Osteoblast (primary cell): ENCODE measurements at regions not wholly inside any gene's neighbourhood (a gene's known extent, or its start where the extent isn't known, plus 50 kb on each side); places are given as distances from the start of the nearest gene placed in this dataset.

Experiments
- DNase-seq: peaks from one replicate; pipeline ENCODE4 v3.0.0; 2011; ENCODE audit warnings: low spot score, mixed read lengths; ENCODE audit not compliant: insufficient read length; ENCODE audit errors: missing footprints
- H2AFZ ChIP-seq: 2 replicates; pipeline ENCODE4 v1.6.0; 2011; ENCODE audit warnings: mild to moderate bottlenecking, low read length
- H3K27ac ChIP-seq: 2 replicates; pipeline ENCODE4 v1.5.1; 2011; ENCODE audit warnings: mild to moderate bottlenecking, low read depth, low read length, moderate library complexity
- H3K27me3 ChIP-seq: 2 replicates; pipeline ENCODE4 v1.6.0; 2012; ENCODE audit warnings: mild to moderate bottlenecking, control low read depth, inconsistent platforms, low read length, moderate library complexity; ENCODE audit not compliant: insufficient read depth
- H3K36me3 ChIP-seq: 2 replicates; pipeline ENCODE4 v1.5.1; 2011; ENCODE audit warnings: mild to moderate bottlenecking, low read length, control low read depth, moderate library complexity; ENCODE audit not compliant: insufficient read depth
- H3K4me1 ChIP-seq: 2 replicates; pipeline ENCODE4 v1.5.1; 2011; ENCODE audit warnings: mild to moderate bottlenecking, low read length, control low read depth, moderate library complexity; ENCODE audit not compliant: insufficient read depth
- H3K4me2 ChIP-seq: 2 replicates; pipeline ENCODE4 v1.6.0; 2011; ENCODE audit warnings: mild to moderate bottlenecking, low read length; ENCODE audit not compliant: insufficient read depth
- H3K4me3 ChIP-seq: fragments of 200-600 bp; sonication (generic); 3 replicates; pipeline ENCODE4 v1.5.1; 2012; ENCODE audit warnings: mild to moderate bottlenecking, low read length, inconsistent platforms; ENCODE audit not compliant: insufficient read depth
- H3K79me2 ChIP-seq: 2 replicates; pipeline ENCODE4 v1.6.0; 2012; ENCODE audit warnings: mild to moderate bottlenecking, low read length, control low read depth, inconsistent platforms; ENCODE audit not compliant: insufficient read depth
- H3K9me3 ChIP-seq: 2 replicates; pipeline ENCODE4 v1.5.1; 2011; ENCODE audit warnings: low read depth, low read length, control low read depth
- H4K20me1 ChIP-seq: 2 replicates; pipeline ENCODE4 v1.6.0; 2012; ENCODE audit warnings: mild to moderate bottlenecking, low read length, control low read depth; ENCODE audit not compliant: insufficient read depth
- CTCF ChIP-seq: IDR thresholded peaks from 2 replicates; pipeline ENCODE4 v1.5.1; 2011; ENCODE audit warnings: mild to moderate bottlenecking, low read depth, low read length, moderate library complexity; ENCODE audit errors: extremely low read depth

GRCh38 chr15:92770641-92771040 is 115.1 kb upstream of the FAM174B start:
- Histone ChIP-seq H4K20me1 (no peaks in the 10 kb centered on the region), H3K79me2 (no peaks in the 10 kb centered on the region), H3K27me3 (no peaks in the 10 kb centered on the region), H3K4me2 (no peak overlapping the region), H2AFZ (no peak overlapping the region), H3K4me1 (no peaks in the 10 kb centered on the region), H3K9me3 (no peaks in the 10 kb centered on the region), H3K27ac (no peak overlapping the region), H3K4me3 (no peak overlapping the region), H3K36me3 (no peaks in the 10 kb centered on the region)
- no peak for TF ChIP-seq CTCF
- DNase-seq = peak; percentile 66

- H3K79me2 ChIP-seq = no peaks in the 10 kb centered on the region
- DNase-seq = no peak
- no peaks in the 10 kb centered on the region for H3K27me3 ChIP-seq
- H4K20me1 ChIP-seq = no peaks in the 10 kb centered on the region
- no peak overlapping the region for H3K4me3 ChIP-seq
- no peaks in the 10 kb centered on the region for H3K4me1 ChIP-seq
- H2AFZ ChIP-seq = no peak overlapping the region
- H3K4me2 ChIP-seq = no peak overlapping the region
- no peak for TF ChIP-seq CTCF
- H3K27ac ChIP-seq = no peak overlapping the region
- no peaks in the 10 kb centered on the region for H3K36me3 ChIP-seq
- H3K9me3 ChIP-seq = no peaks in the 10 kb centered on the region
These were observed 116.5 kb upstream of the FAM174B start for GRCh38 chr15:92772061-92772460.

GRCh38 chr15:92772626-92773244 is 117.2 kb upstream of the FAM174B start:
- no peak for TF ChIP-seq CTCF

GRCh38 chr15:92773340-92773739 is 117.8 kb upstream of the FAM174B start:
- no peak for TF ChIP-seq CTCF
- Histone ChIP-seq H3K79me2 (no peaks in the 10 kb centered on the region), H2AFZ (no peak overlapping the region), H3K4me1 (no peaks in the 10 kb centered on the region), H3K4me3 (no peak overlapping the region), H3K27ac (no peak overlapping the region), H4K20me1 (no peaks in the 10 kb centered on the region), H3K9me3 (no peaks in the 10 kb centered on the region), H3K27me3 (no peaks in the 10 kb centered on the region), H3K36me3 (no peaks in the 10 kb centered on the region), H3K4me2 (no peak overlapping the region)
- no peak for DNase-seq

More at GRCh38 chr15:92772626-92773244, 117.2 kb upstream of the FAM174B start:
- Histone ChIP-seq H3K4me3 (no peak overlapping the region), H2AFZ (no peak overlapping the region), H3K79me2 (no peaks in the 10 kb centered on the region), H3K9me3 (no peaks in the 10 kb centered on the region), H3K27ac (no peak overlapping the region), H3K27me3 (no peaks in the 10 kb centered on the region), H3K4me2 (no peak overlapping the region), H3K36me3 (no peaks in the 10 kb centered on the region), H3K4me1 (no peaks in the 10 kb centered on the region), H4K20me1 (no peaks in the 10 kb centered on the region)
- no peak for DNase-seq
